ENCODE measurements at regions not wholly inside any gene's neighbourhood (a gene's known extent, or its start where the extent isn't known, plus 50 kb on each side); places are given as distances from the start of the nearest gene placed in this dataset.

DNA sequence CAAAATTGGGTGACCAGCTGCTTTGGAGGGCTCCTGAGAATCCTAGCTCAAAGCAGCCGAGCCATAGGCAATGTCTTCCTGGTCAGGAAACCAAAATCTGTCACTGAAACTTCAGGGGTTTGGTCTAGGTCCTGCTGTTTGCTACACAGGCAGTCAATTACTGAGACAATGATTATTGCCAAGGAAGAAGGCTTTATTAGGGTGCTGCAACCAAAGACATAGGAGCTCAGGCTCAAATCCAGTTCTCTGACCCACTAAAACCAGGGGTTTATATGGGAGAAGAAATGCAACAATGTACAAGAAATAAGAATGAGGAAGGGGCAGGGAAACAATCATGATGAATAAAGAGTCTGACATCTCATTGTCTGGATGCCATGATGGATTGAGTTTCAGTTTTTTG, 410.3 kb upstream of the ZWINT start:
- TF ChIP-seq, protein P1, sequence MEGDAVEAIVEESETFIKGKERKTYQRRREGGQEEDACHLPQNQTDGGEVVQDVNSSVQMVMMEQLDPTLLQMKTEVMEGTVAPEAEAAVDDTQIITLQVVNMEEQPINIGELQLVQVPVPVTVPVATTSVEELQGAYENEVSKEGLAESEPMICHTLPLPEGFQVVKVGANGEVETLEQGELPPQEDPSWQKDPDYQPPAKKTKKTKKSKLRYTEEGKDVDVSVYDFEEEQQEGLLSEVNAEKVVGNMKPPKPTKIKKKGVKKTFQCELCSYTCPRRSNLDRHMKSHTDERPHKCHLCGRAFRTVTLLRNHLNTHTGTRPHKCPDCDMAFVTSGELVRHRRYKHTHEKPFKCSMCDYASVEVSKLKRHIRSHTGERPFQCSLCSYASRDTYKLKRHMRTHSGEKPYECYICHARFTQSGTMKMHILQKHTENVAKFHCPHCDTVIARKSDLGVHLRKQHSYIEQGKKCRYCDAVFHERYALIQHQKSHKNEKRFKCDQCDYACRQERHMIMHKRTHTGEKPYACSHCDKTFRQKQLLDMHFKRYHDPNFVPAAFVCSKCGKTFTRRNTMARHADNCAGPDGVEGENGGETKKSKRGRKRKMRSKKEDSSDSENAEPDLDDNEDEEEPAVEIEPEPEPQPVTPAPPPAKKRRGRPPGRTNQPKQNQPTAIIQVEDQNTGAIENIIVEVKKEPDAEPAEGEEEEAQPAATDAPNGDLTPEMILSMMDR (conservative IDR thresholded peaks at IDR 0.05; ENCODE audit: low read length) = no peak
- no peak for TF ChIP-seq EZH2phosphoT487 (IDR thresholded peaks at IDR 0.05; ENCODE audit: borderline replicate concordance)
